CD4-positive, alpha-beta memory T cell (primary cell): ENCODE measurements at regions not wholly inside any gene's neighbourhood (a gene's known extent, or its start where the extent isn't known, plus 50 kb on each side); places are given as distances from the start of the nearest gene placed in this dataset.
A peak's percentile ranks its signal among the peaks of the same experiment; 100 is the strongest.
"Not testable (repeated sequence)": the region's sequence is repeated elsewhere in the genome, so short reads cannot be mapped to it uniquely, and the experiment has no call there.

ENCODE experiments used
- CTCF ChIA-PET: fragments of 350-600 bp; sonication (Branson Sonifier 250); formaldehyde crosslinking; loops from one replicate; lab custom pipeline; 2021; ENCODE audit warnings: inconsistent platforms; ENCODE audit not compliant: partially characterized antibody; lab: Charles Lee
- POLR2A ChIA-PET: fragments of 350-600 bp; sonication (Branson Sonifier 250); formaldehyde crosslinking; loops from one replicate; lab custom pipeline; 2021; ENCODE audit not compliant: partially characterized antibody; lab: Charles Lee
- DNase-seq, 5 donors: peaks; one replicate each; pipeline versions ENCODE4 v3.0.0 to v3.0.0-alpha.2; 2020 to 2022; ENCODE audit warnings: mixed read lengths in 1 of 5
- H3K27ac ChIP-seq: one replicate; pipeline ENCODE4 v1.7.0; 2013; ENCODE audit warnings: low read depth, low read length
- H3K27me3 ChIP-seq: 2 replicates; pipeline ENCODE4 v1.7.0; 2013; ENCODE audit warnings: mild to moderate bottlenecking, low read length, moderate library complexity; ENCODE audit not compliant: insufficient read depth
- H3K36me3 ChIP-seq: 2 replicates; pipeline ENCODE4 v1.7.0; 2013; ENCODE audit warnings: mild to moderate bottlenecking, low read length, moderate library complexity; ENCODE audit not compliant: insufficient read depth
- H3K4me1 ChIP-seq: 2 replicates; pipeline ENCODE4 v1.7.0; 2013; ENCODE audit warnings: mild to moderate bottlenecking, low read length, moderate library complexity; ENCODE audit not compliant: insufficient read depth
- H3K4me3 ChIP-seq, 2 donors: one replicate each; pipeline ENCODE4 v1.7.0; 2013; ENCODE audit warnings: low read length in 2 of 2, mild to moderate bottlenecking in 1 of 2
- H3K9me3 ChIP-seq, 2 donors: one replicate each; pipeline ENCODE4 v1.7.0; 2013; ENCODE audit warnings: low read length in 2 of 2, control low read depth in 1 of 2; ENCODE audit not compliant: control insufficient read depth in 1 of 2
- H3K27ac Mint-ChIP-seq, 7 donors: one replicate each; pipeline ENCODE4 v1.8.0; 2020 to 2021; ENCODE audit warnings: mixed read lengths in 7 of 7, mild to moderate bottlenecking in 6 of 7, inconsistent platforms in 3 of 7, moderate library complexity in 3 of 7
- H3K27me3 Mint-ChIP-seq, 2 donors: one replicate each; pipeline ENCODE4 v1.8.0; 2020 to 2021; ENCODE audit warnings: mixed read lengths in 2 of 2
- H3K36me3 Mint-ChIP-seq, 2 donors: one replicate each; pipeline ENCODE4 v1.8.0; 2020 to 2021; ENCODE audit warnings: mixed read lengths in 2 of 2, inconsistent platforms in 1 of 2, mild to moderate bottlenecking in 1 of 2
- H3K4me1 Mint-ChIP-seq, 4 donors: one replicate each; pipeline ENCODE4 v1.8.0; 2020 to 2021; ENCODE audit warnings: mixed read lengths in 4 of 4, mild to moderate bottlenecking in 1 of 4
- H3K4me3 Mint-ChIP-seq, 8 donors: one replicate each; pipeline ENCODE4 v1.8.0; 2020 to 2021; ENCODE audit warnings: mixed read lengths in 8 of 8, mild to moderate bottlenecking in 7 of 8, moderate library complexity in 6 of 8, inconsistent platforms in 3 of 8
- H3K9me3 Mint-ChIP-seq, 8 donors: one replicate each; pipeline ENCODE4 v1.8.0; 2020 to 2021; ENCODE audit warnings: mixed read lengths in 8 of 8, mild to moderate bottlenecking in 5 of 8, inconsistent platforms in 3 of 8, moderate library complexity in 1 of 8
- intact Hi-C: fragments of 100-400 bp; cut with micrococcal nuclease; formaldehyde crosslinking; loops from one replicate; pipeline ENCODE4 v1.15.1; 2023

DNA sequence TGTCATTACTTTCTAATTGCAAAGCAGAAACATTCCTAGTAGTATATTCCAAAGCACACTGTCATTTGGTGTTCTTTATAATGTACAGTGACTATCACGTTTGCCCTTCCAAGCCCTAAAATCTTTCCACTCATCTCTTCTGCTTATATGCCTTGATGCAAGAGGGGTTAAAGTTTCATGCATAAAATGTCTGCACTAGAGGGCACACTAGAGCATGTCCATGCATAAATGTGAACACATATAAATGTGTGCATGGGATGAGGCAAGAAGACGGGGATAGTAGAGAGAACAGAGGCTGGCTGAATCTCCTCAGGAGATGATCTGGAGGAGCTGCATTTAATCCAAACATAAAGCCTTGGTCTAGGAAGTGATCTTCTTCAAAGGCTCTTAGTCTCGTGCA lies 352.8 kb downstream of the BCL2L11 start:
- peak overlapping the region in 2 of 7 donors; percentile 7 to 65 for H3K27ac Mint-ChIP-seq
- H3K27ac ChIP-seq, intact Hi-C loops, H3K4me3 Mint-ChIP-seq, H3K36me3 ChIP-seq, CTCF ChIA-PET, H3K4me1 ChIP-seq, H3K36me3 Mint-ChIP-seq, H3K9me3 Mint-ChIP-seq, H3K27me3 Mint-ChIP-seq, DNase-seq, H3K9me3 ChIP-seq, POLR2A ChIA-PET, H3K4me1 Mint-ChIP-seq, H3K4me3 ChIP-seq, H3K27me3 ChIP-seq: not testable (repeated sequence)

DNA sequence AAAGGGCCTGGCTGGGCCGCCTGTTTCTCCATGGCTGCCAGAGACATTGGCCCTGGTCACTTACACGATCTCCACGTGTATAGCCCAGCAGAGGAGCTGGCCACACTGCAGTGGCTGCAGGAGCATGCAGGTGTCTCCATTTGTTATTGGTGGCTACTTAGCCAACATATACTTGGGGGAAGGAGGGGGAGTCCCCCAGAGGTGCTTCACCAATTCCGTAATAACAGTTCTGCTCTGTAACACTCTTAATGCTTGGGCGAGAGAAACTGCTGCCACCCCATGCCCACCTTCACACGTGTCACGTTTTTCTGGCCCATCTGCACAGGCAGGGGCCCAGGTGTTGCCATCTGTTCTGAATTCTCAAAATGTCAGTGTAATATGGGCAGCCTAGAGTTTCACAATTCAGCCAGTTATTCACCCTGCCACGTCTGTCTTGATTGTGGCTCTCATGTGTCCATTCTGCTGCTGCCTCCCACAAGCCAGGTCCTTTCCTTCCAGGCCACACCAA lies 353.5 kb downstream of the BCL2L11 start:
- not testable (repeated sequence) for H3K27me3 Mint-ChIP-seq, H3K4me1 Mint-ChIP-seq, H3K27ac ChIP-seq

DNA sequence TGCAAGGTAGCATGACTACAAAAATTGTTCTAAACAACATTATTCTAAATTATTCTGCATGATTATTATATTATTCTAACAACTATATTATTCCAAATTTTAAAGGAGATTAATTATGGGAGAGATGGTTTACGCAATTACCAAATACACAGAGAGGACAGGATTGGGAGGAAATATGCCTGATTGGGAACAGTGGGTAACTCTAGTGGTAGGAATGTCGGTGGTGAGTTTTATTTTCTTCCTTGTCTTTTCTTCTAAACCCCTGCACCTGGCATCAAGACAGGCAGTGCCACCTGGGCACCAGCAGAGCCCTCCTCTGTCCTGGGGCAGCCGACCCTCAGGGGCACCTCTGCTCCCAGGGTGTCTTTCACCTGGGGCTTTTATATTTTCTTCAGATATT lies 357.6 kb downstream of the BCL2L11 start:
- H3K27ac Mint-ChIP-seq, POLR2A ChIA-PET: not testable (repeated sequence)

More for the DNA sequence above, 353.5 kb downstream of the BCL2L11 start:
- H3K9me3 ChIP-seq, H3K9me3 Mint-ChIP-seq, CTCF ChIA-PET, H3K4me3 ChIP-seq, H3K27ac Mint-ChIP-seq, DNase-seq, POLR2A ChIA-PET, H3K36me3 ChIP-seq, H3K36me3 Mint-ChIP-seq, H3K27me3 ChIP-seq, H3K4me3 Mint-ChIP-seq, H3K4me1 ChIP-seq, intact Hi-C loops: not testable (repeated sequence)

DNA sequence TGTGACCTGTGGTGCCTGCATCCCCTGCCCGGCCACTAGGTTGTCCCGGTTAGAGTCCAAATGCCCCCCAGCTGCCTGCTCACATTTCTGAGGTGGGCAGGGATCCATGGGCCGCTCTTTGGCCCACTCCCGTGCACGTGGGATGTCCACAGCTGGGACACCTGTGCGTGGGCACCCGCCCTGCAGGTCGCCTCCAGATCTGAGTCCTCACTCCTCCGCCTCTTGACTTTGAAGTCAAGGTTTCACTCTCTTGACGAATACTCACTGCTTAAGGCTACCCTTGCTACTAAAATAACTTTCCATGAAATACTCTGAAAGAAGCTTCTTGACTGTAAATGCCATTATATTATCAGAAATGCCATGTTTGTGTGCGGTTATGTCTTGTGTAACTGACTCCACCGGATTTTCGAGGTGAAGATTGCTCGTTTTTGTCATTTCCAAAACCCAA lies 358.2 kb downstream of the BCL2L11 start:
- H3K4me1 ChIP-seq, intact Hi-C loops, H3K9me3 ChIP-seq, H3K27me3 ChIP-seq, H3K36me3 Mint-ChIP-seq, CTCF ChIA-PET, H3K27ac ChIP-seq, H3K27me3 Mint-ChIP-seq, H3K4me1 Mint-ChIP-seq, POLR2A ChIA-PET, H3K4me3 ChIP-seq, H3K9me3 Mint-ChIP-seq, H3K36me3 ChIP-seq: not testable (repeated sequence)
- Mint-ChIP-seq H3K4me3 (peak overlapping the region in 6 of 8 donors; percentile 2 to 65 (median 57)), H3K27ac (peak overlapping the region in 2 of 7 donors; percentile 30 to 60)
- peak in 2 of 5 donors; percentile 18 to 31 for DNase-seq

More for the DNA sequence above, 357.6 kb downstream of the BCL2L11 start:
- H3K27me3 ChIP-seq, H3K36me3 ChIP-seq, H3K9me3 ChIP-seq, H3K9me3 Mint-ChIP-seq, H3K4me3 ChIP-seq, H3K4me3 Mint-ChIP-seq, H3K4me1 ChIP-seq, H3K36me3 Mint-ChIP-seq, H3K27ac ChIP-seq, CTCF ChIA-PET, DNase-seq, H3K27me3 Mint-ChIP-seq, H3K4me1 Mint-ChIP-seq, intact Hi-C loops: not testable (repeated sequence)

DNA sequence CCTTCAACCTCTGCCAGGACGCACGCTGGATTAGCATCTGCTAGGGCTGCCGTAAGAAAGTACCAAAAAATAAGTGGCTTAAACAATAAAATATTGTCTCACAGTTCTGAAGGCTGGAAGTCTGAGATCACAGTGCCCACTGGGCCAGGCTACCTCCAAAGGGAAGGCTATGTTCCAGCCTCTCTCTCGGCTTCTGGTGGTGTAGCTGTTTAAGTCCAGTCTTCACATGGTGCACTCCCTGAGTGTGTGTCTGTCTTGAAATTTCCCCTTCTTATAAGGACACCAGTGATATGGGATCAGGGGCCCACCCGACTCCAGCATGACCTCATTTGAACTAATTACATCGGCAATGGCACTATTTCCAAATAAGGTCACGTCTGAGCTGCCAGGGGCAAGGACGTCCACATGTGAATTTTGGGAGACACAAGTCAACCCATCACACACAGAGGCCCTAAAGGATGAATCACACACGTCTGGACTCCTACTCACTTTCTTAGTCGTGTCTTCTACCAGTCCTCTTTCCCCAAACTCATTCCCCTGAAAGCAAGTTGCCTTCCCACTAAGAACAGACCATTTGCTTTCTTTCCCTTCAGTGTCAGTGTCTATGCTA lies 359.4 kb downstream of the BCL2L11 start:
- H3K27me3 Mint-ChIP-seq, H3K9me3 Mint-ChIP-seq, CTCF ChIA-PET, H3K9me3 ChIP-seq, H3K4me3 ChIP-seq, H3K27ac ChIP-seq, H3K4me1 ChIP-seq, H3K4me1 Mint-ChIP-seq, H3K36me3 ChIP-seq, POLR2A ChIA-PET, DNase-seq, H3K27me3 ChIP-seq, H3K36me3 Mint-ChIP-seq: not testable (repeated sequence)
- Mint-ChIP-seq H3K4me3 (peak overlapping the region in 3 of 8 donors; percentile 12 to 42 (median 30)), H3K27ac (peak overlapping the region in 2 of 7 donors; percentile 39 to 93)
- intact Hi-C loops: loop anchor here (5.0 kb wide), 1 partner anchor 222 kb away; no protein-coding TSS in a partner anchor

DNA sequence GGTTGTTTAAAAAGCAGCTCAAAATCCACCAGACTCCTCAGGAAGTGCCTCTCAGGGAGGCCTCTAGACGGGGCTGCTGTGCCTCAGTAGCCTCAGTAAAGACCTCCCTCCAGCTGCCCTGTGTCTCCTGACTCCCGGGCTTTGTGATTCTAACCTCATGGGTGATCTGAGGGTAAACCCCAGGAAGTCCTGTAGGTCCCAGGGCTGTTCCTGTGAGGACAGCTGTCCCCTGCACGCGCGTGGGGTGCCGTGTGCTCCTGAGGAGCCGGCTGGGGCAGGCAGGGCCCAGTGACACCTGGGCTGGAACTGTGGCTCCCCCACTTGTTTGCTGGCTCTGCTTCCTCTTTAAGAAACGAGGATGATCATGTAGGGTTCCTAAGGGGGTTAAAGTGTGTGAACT lies 359.9 kb downstream of the BCL2L11 start:
- H3K9me3 ChIP-seq, H3K4me1 Mint-ChIP-seq, H3K4me3 ChIP-seq, H3K27me3 Mint-ChIP-seq, POLR2A ChIA-PET, H3K9me3 Mint-ChIP-seq, H3K27ac ChIP-seq, H3K4me1 ChIP-seq, H3K36me3 Mint-ChIP-seq, DNase-seq, H3K36me3 ChIP-seq, H3K27me3 ChIP-seq: not testable (repeated sequence)
- H3K4me3 Mint-ChIP-seq: peak overlapping the region in 2 of 8 donors; percentile 12 to 42
- H3K27ac Mint-ChIP-seq: peak overlapping the region in 2 of 7 donors; percentile 39 to 93
- CTCF ChIA-PET: interaction anchor here (0.9 kb wide), 1 partner anchor 221 kb away, joined by 3 read pairs; no protein-coding TSS in a partner anchor
- intact Hi-C loops: loop anchor here (5.0 kb wide), 1 partner anchor 222 kb away; no protein-coding TSS in a partner anchor

DNA sequence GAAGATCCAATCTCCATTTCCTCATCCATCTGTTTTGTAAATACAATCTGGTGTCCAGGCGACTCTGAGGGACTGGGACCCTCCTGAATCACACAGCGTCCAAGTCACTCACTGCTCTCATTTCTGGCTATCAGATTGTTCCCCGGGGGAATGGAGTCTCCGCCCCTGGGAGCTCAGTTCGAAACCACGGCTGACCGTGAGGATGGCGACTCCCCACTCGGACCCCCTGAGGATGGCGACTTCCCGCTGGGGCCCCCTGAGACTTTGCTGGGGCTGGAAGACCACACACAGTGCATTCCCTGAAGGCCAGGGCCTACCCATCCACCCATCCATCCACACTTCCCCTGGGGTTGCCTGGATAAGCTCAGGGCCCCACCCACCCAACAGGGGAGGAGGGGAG lies 360.5 kb downstream of the BCL2L11 start:
- H3K36me3 ChIP-seq, H3K27me3 ChIP-seq, H3K27me3 Mint-ChIP-seq, H3K27ac Mint-ChIP-seq, H3K9me3 ChIP-seq, H3K4me3 ChIP-seq, H3K4me1 Mint-ChIP-seq, H3K27ac ChIP-seq, H3K36me3 Mint-ChIP-seq, H3K4me1 ChIP-seq, POLR2A ChIA-PET, DNase-seq, H3K4me3 Mint-ChIP-seq, H3K9me3 Mint-ChIP-seq: not testable (repeated sequence)
- intact Hi-C loops: loop anchor here (5.0 kb wide), 1 partner anchor 221 kb away; no protein-coding TSS in a partner anchor
- CTCF ChIA-PET: interaction anchor here (0.9 kb wide), 1 partner anchor 221 kb away, joined by 3 read pairs; no protein-coding TSS in a partner anchor
